A673 (cell line): ENCODE measurements at regions not wholly inside any gene's neighbourhood (a gene's known extent, or its start where the extent isn't known, plus 50 kb on each side); places are given as distances from the start of the nearest gene placed in this dataset.
"Not testable (repeated sequence)": the region's sequence is repeated elsewhere in the genome, so short reads cannot be mapped to it uniquely, and the experiment has no call there.

Experiments
- EZH2 ChIP-seq: fragments of 200-600 bp; sonication (generic); IDR thresholded peaks from 2 replicates; pipeline ENCODE4 v1.6.1; 2017; ENCODE audit warnings: borderline replicate concordance, low read depth, mild to moderate bottlenecking, mixed read lengths, antibody characterized with exemption, low read length; ENCODE audit not compliant: poor library complexity, severe bottlenecking
- TF ChIP-seq, protein P1 (sequence below): fragments of 300-800, 200-600 bp; sonication (generic); conservative IDR thresholded peaks from 2 replicates; pipeline ENCODE4 v1.5.1; 2017; ENCODE audit warnings: low read depth, mild to moderate bottlenecking, antibody characterized with exemption, low read length, moderate library complexity, mixed read lengths

GRCh38 chr7:23939747-23940146 is 229.7 kb downstream of the STK31 start:
- TF ChIP-seq, protein P1, sequence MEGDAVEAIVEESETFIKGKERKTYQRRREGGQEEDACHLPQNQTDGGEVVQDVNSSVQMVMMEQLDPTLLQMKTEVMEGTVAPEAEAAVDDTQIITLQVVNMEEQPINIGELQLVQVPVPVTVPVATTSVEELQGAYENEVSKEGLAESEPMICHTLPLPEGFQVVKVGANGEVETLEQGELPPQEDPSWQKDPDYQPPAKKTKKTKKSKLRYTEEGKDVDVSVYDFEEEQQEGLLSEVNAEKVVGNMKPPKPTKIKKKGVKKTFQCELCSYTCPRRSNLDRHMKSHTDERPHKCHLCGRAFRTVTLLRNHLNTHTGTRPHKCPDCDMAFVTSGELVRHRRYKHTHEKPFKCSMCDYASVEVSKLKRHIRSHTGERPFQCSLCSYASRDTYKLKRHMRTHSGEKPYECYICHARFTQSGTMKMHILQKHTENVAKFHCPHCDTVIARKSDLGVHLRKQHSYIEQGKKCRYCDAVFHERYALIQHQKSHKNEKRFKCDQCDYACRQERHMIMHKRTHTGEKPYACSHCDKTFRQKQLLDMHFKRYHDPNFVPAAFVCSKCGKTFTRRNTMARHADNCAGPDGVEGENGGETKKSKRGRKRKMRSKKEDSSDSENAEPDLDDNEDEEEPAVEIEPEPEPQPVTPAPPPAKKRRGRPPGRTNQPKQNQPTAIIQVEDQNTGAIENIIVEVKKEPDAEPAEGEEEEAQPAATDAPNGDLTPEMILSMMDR: not testable (repeated sequence)
- not testable (repeated sequence) for TF ChIP-seq EZH2
